Activated CD8-positive, alpha-beta T cell treated with anti-CD3 and anti-CD28 coated beads, Interleukin-2, amount 10 ng/mL, durations not matched to agents 7 days and 5 days (primary cell): ENCODE measurements at regions not wholly inside any gene's neighbourhood (a gene's known extent, or its start where the extent isn't known, plus 50 kb on each side); places are given as distances from the start of the nearest gene placed in this dataset.
"Not testable (repeated sequence)": the region's sequence is repeated elsewhere in the genome, so short reads cannot be mapped to it uniquely, and the experiment has no call there.

ENCODE experiments used
- ATAC-seq: fragments of 150-1000 bp; cut with Tn5 transposase; one replicate; pipeline ENCODE4 v1.10.0; 2021; ENCODE audit warnings: moderate library complexity
- CTCF ChIA-PET: fragments of 350-600 bp; sonication (Branson Sonifier 250); formaldehyde crosslinking; loops from one replicate; lab custom pipeline; 2021; ENCODE audit warnings: antibody characterized with exemption; lab: Charles Lee
- POLR2A ChIA-PET: fragments of 350-600 bp; sonication (Branson Sonifier 250); formaldehyde crosslinking; loops from one replicate; lab custom pipeline; 2021; ENCODE audit warnings: antibody characterized with exemption; lab: Charles Lee
- DNase-seq: peaks from one replicate; pipeline ENCODE4 v3.0.0-alpha.2; 2020
- H3K27ac Mint-ChIP-seq: one replicate; pipeline ENCODE4 v1.8.0; 2021; ENCODE audit warnings: mild to moderate bottlenecking, mixed read lengths
- H3K27me3 Mint-ChIP-seq: one replicate; pipeline ENCODE4 v1.8.0; 2021; ENCODE audit warnings: low read depth, mixed read lengths
- H3K36me3 Mint-ChIP-seq: one replicate; pipeline ENCODE4 v1.8.0; 2021; ENCODE audit warnings: low read depth, mixed read lengths
- H3K4me1 Mint-ChIP-seq: one replicate; pipeline ENCODE4 v1.8.0; 2021; ENCODE audit warnings: low read depth, mixed read lengths
- H3K4me3 Mint-ChIP-seq: one replicate; pipeline ENCODE4 v1.8.0; 2021; ENCODE audit warnings: mild to moderate bottlenecking, mixed read lengths
- H3K9me3 Mint-ChIP-seq: one replicate; pipeline ENCODE4 v1.8.0; 2022; ENCODE audit warnings: mixed read lengths; ENCODE audit not compliant: insufficient read depth

- CTCF ChIA-PET, result no interaction called here
- Mint-ChIP-seq H3K4me1 (no peaks in the 10 kb centered on the region), H3K27ac (no peak overlapping the region), H3K4me3 (no peak overlapping the region), H3K36me3 (no peaks in the 10 kb centered on the region), H3K9me3 (no peaks in the 10 kb centered on the region), H3K27me3 (peaks cover 10% of the 10 kb centered on the region)
- no peak for ATAC-seq
- DNase-seq, result no peak
- POLR2A ChIA-PET, result no interaction called here
Observed at GRCh38 chr5:68110894-68111293, 104.7 kb upstream of the PIK3R1 start.

- Mint-ChIP-seq H3K4me3 (no peak overlapping the region), H3K27me3 (peaks cover 10% of the 10 kb centered on the region), H3K4me1 (no peaks in the 10 kb centered on the region), H3K9me3 (no peaks in the 10 kb centered on the region), H3K27ac (no peak overlapping the region), H3K36me3 (no peaks in the 10 kb centered on the region)
- ChIA-PET CTCF (no interaction called here), POLR2A (no interaction called here)
- DNase-seq (no peak), ATAC-seq (no peak)
Observed at GRCh38 chr5:68110264-68110663, 105.3 kb upstream of the PIK3R1 start.

GRCh38 chr5:68104217-68104616, 111.3 kb upstream of the PIK3R1 start:
- H3K9me3 Mint-ChIP-seq, H3K4me1 Mint-ChIP-seq, DNase-seq, H3K27ac Mint-ChIP-seq, POLR2A ChIA-PET, ATAC-seq, CTCF ChIA-PET, H3K4me3 Mint-ChIP-seq, H3K36me3 Mint-ChIP-seq, H3K27me3 Mint-ChIP-seq: not testable (repeated sequence)

DNA sequence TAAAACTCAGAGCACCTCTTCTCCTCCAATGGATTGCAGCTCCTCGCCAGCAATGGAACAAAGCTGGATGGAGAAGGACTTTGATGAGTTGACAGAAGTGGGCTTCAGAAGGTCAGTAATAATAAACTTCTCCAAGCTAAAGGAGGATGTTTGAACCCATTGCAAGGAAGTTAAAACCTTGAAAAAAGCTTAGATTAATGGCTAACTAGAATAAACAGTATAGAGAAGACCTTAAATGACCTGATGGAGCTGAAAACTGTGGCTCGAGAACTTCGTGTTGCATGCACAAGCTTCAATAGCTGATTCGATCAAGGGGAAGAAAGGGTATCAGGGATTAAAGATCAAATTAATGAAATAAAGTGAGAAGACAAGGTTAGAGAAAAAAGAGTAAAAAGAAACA, 112.3 kb upstream of the PIK3R1 start:
- H3K36me3 Mint-ChIP-seq, CTCF ChIA-PET, H3K4me3 Mint-ChIP-seq, DNase-seq, H3K27ac Mint-ChIP-seq, ATAC-seq, H3K9me3 Mint-ChIP-seq, H3K4me1 Mint-ChIP-seq, POLR2A ChIA-PET, H3K27me3 Mint-ChIP-seq: not testable (repeated sequence)

- Mint-ChIP-seq H3K36me3 (peaks cover 2% of the 10 kb centered on the region), H3K27ac (no peak overlapping the region), H3K9me3 (peaks cover 5% of the 10 kb centered on the region), H3K4me1 (no peaks in the 10 kb centered on the region), H3K4me3 (no peak overlapping the region), H3K27me3 (no peaks in the 10 kb centered on the region)
- DNase-seq (no peak), ATAC-seq (no peak)
- ChIA-PET CTCF (no interaction called here), POLR2A (no interaction called here)
Observed at GRCh38 chr5:68099327-68099726, 116.2 kb upstream of the PIK3R1 start.

GRCh38 chr5:68093455-68094159, 121.9 kb upstream of the PIK3R1 start:
- no peak for ATAC-seq
- POLR2A ChIA-PET, result no interaction called here

DNA sequence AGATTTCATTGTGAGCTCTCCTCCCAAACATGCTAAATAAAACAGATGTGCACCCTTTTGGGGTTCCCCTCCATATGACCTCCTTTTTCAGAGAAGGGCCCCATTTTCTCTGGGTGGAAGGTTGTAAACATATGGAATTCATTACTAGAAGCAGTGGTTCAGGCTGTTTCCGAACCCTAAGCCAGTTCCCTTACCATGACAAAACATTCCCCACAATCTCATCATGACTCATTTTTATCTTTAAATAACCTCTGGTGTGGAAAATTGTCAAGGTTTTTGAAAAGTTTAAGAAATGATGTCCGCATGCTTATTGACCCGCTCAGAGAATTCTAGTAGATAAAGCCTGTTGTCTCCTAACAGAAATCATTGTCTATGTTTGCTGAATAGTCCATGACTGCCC, 127.3 kb upstream of the PIK3R1 start:
- Mint-ChIP-seq H3K27ac (no peak overlapping the region), H3K4me1 (no peaks in the 10 kb centered on the region), H3K36me3 (no peaks in the 10 kb centered on the region), H3K27me3 (no peaks in the 10 kb centered on the region), H3K9me3 (no peaks in the 10 kb centered on the region), H3K4me3 (no peak overlapping the region)
- ChIA-PET POLR2A (no interaction called here), CTCF (no interaction called here)
- DNase-seq (no peak), ATAC-seq (no peak)

More at GRCh38 chr5:68093455-68094159, 121.9 kb upstream of the PIK3R1 start:
- no peak for DNase-seq
- CTCF ChIA-PET, result no interaction called here
- H3K27me3 Mint-ChIP-seq, result no peaks in the 10 kb centered on the region
- H3K9me3 Mint-ChIP-seq, result no peaks in the 10 kb centered on the region
- H3K4me1 Mint-ChIP-seq, result no peaks in the 10 kb centered on the region
- H3K4me3 Mint-ChIP-seq, result no peak overlapping the region
- H3K27ac Mint-ChIP-seq, result no peak overlapping the region
- no peaks in the 10 kb centered on the region for H3K36me3 Mint-ChIP-seq

GRCh38 chr5:68087866-68088265, 127.7 kb upstream of the PIK3R1 start:
- Mint-ChIP-seq H3K4me3 (no peak overlapping the region), H3K27me3 (no peaks in the 10 kb centered on the region), H3K36me3 (no peaks in the 10 kb centered on the region), H3K4me1 (no peaks in the 10 kb centered on the region), H3K9me3 (no peaks in the 10 kb centered on the region), H3K27ac (no peak overlapping the region)
- no peak for DNase-seq
- ChIA-PET POLR2A (no interaction called here), CTCF (no interaction called here)
- ATAC-seq, result no peak

DNA sequence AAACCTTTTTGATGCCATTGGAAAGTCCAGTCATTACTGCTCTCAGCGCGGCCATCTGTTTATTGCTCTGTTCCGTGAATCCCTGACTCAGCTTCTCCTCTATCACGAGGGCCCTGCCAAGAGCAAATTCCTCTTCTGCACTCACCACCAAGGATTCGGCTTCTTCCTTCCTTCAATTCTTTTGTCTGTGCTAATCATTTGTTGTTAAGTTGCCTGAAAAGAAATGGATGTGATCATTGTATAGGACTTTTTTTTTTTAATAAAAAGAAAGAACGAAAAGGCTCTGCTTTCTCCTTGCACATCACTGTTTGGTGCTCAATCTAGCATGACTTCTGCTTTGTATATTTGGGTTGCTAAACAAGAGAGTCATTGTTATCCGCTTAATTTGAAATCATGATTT, 128.7 kb upstream of the PIK3R1 start:
- DNase-seq (no peak), ATAC-seq (no peak)
- Mint-ChIP-seq H3K36me3 (no peaks in the 10 kb centered on the region), H3K27me3 (no peaks in the 10 kb centered on the region), H3K9me3 (no peaks in the 10 kb centered on the region), H3K27ac (no peak overlapping the region), H3K4me3 (no peak overlapping the region), H3K4me1 (no peaks in the 10 kb centered on the region)
- ChIA-PET CTCF (no interaction called here), POLR2A (no interaction called here)

DNA sequence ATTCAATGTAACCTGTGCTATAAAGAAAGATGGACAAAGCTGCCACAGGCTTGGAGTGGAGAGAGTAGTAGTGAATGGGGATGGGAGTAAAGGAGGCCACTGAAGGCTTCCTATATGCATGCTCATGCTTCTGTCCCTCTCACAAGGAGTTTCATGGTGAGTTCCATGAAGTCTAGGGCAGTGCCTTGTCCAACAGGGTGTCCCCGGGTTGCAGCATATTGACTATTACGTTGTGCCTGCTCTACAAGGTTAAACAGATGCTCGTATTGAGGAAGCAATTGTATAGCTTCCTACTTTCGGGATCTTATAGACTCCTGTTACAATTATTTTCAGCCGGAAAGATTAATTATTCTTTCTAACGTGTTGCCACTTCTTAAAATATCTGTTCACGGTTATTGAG, 129.1 kb upstream of the PIK3R1 start:
- no peak overlapping the region for H3K27ac Mint-ChIP-seq
- no peaks in the 10 kb centered on the region for H3K27me3 Mint-ChIP-seq
- POLR2A ChIA-PET, result no interaction called here
- ATAC-seq, result no peak
- no peaks in the 10 kb centered on the region for H3K9me3 Mint-ChIP-seq
- H3K4me1 Mint-ChIP-seq, result no peaks in the 10 kb centered on the region
- CTCF ChIA-PET, result no interaction called here
- no peak for DNase-seq
- no peak overlapping the region for H3K4me3 Mint-ChIP-seq
- no peaks in the 10 kb centered on the region for H3K36me3 Mint-ChIP-seq

DNA sequence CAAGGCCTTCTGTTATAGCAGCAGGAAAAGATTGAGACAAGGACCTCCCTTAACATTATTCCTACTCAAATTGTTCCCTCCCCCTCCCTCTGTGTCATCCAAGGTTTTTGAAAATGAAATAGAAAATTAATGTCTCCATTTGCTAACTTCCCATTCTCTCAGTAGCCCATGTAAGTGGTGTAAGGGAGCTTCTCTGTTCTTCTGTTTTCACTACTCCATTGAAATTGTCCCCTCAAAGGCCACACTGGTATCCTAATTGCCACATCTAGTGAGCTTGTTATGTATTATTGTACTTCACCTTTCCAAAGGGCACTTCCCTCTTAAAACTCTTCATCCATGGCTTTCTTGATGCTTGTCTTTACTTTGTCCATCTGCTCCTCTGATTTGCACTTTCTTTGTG, 131.2 kb upstream of the PIK3R1 start:
- ChIA-PET POLR2A (no interaction called here), CTCF (no interaction called here)
- no peaks in the 10 kb centered on the region for H3K36me3 Mint-ChIP-seq
- no peak overlapping the region for H3K4me3 Mint-ChIP-seq
- ATAC-seq, result no peak
- H3K27me3 Mint-ChIP-seq, result no peaks in the 10 kb centered on the region
- no peak overlapping the region for H3K27ac Mint-ChIP-seq
- H3K4me1 Mint-ChIP-seq, result no peaks in the 10 kb centered on the region
- no peak for DNase-seq
- no peaks in the 10 kb centered on the region for H3K9me3 Mint-ChIP-seq

- DNase-seq, result no peak
- Mint-ChIP-seq H3K36me3 (no peaks in the 10 kb centered on the region), H3K4me3 (no peak overlapping the region), H3K4me1 (no peaks in the 10 kb centered on the region), H3K9me3 (no peaks in the 10 kb centered on the region), H3K27me3 (no peaks in the 10 kb centered on the region), H3K27ac (no peak overlapping the region)
- POLR2A ChIA-PET, result no interaction called here
- ATAC-seq, result no peak
- CTCF ChIA-PET, result no interaction called here
Observed at GRCh38 chr5:68080282-68081050, 135.1 kb upstream of the PIK3R1 start.
